Caco-2 (cell line): ENCODE measurements at regions not wholly inside any gene's neighbourhood (a gene's known extent, or its start where the extent isn't known, plus 50 kb on each side); places are given as distances from the start of the nearest gene placed in this dataset.

Experiments used
- BruUV-seq: library from RNA; stranded (reverse); fragments of 400-500 nt; replicated peaks from 2 replicates; lab custom pipeline; 2021; lab: Mats Ljungman, UMichigan
- CTCF ChIA-PET: fragments of 300-600 bp; sonication (Branson Sonifier 250); formaldehyde crosslinking; loops from one replicate; lab custom pipeline; 2022; ENCODE audit warnings: antibody characterized with exemption; lab: Charles Lee
- POLR2A ChIA-PET: fragments of 300-600 bp; sonication (Branson Sonifier 250); formaldehyde crosslinking; loops from one replicate; lab custom pipeline; 2022; ENCODE audit warnings: antibody characterized with exemption; lab: Charles Lee
- DNase-seq, 2 experiments: peaks; one replicate each; pipeline versions ENCODE4 v3.0.0 to v3.0.0-alpha.2; 2020 to 2022
- H3K27me3 ChIP-seq: replicated peaks from 2 replicates; pipeline ENCODE4 v1.6.0; 2011; ENCODE audit warnings: low read length; ENCODE audit not compliant: control insufficient read depth, insufficient read depth
- H3K36me3 ChIP-seq: 2 replicates; pipeline ENCODE4 v1.5.1; 2011; ENCODE audit warnings: low read length; ENCODE audit not compliant: control insufficient read depth, insufficient read depth
- H3K4me1 ChIP-seq: fragments of 250-450 bp; sonication (Bioruptor Pico); 2 replicates; pipeline ENCODE4 v1.5.1; 2020; ENCODE audit warnings: mild to moderate bottlenecking
- H3K4me3 ChIP-seq: 2 replicates; pipeline ENCODE4 v1.5.1; 2011; ENCODE audit warnings: low read depth, mild to moderate bottlenecking, control low read depth, low read length
- H3K9me3 ChIP-seq: fragments of 250-450 bp; sonication (Bioruptor Pico); 2 replicates; pipeline ENCODE4 v1.5.1; 2020; ENCODE audit warnings: mild to moderate bottlenecking, moderate library complexity
- H3K27ac Mint-ChIP-seq: one replicate; pipeline ENCODE4 v1.8.0; 2022; ENCODE audit warnings: mixed read lengths; ENCODE audit not compliant: unreplicated experiment
- H3K27me3 Mint-ChIP-seq: one replicate; pipeline ENCODE4 v1.8.0; 2022; ENCODE audit warnings: mixed read lengths; ENCODE audit not compliant: insufficient read depth, unreplicated experiment
- H3K36me3 Mint-ChIP-seq: one replicate; pipeline ENCODE4 v1.8.0; 2022; ENCODE audit warnings: mild to moderate bottlenecking, mixed read lengths; ENCODE audit not compliant: insufficient read depth, unreplicated experiment
- H3K4me1 Mint-ChIP-seq: one replicate; pipeline ENCODE4 v1.8.0; 2022; ENCODE audit warnings: low read depth, mixed read lengths; ENCODE audit not compliant: unreplicated experiment
- H3K4me3 Mint-ChIP-seq: one replicate; pipeline ENCODE4 v1.8.0; 2022; ENCODE audit warnings: mild to moderate bottlenecking, moderate library complexity, mixed read lengths; ENCODE audit not compliant: unreplicated experiment
- H3K9me3 Mint-ChIP-seq: one replicate; pipeline ENCODE4 v1.8.0; 2022; ENCODE audit warnings: mixed read lengths; ENCODE audit not compliant: unreplicated experiment
- intact Hi-C: fragments of 100-400 bp; cut with micrococcal nuclease; formaldehyde crosslinking; loops from one replicate; pipeline ENCODE4 v1.10.0; 2022; ENCODE audit not compliant: unreplicated experiment
- TF ChIP-seq, protein P1 (sequence below), 2 experiments: fragments of 200-600 bp in 1 of 2; IDR thresholded peaks; 1 replicate in 1 of 2; 2 replicates in 1 of 2; pipeline versions ENCODE4 v1.5.1 to v1.8.0; 2011 to 2022; ENCODE audit warnings: antibody characterized with exemption in 1 of 2, control low read depth in 1 of 2, inconsistent platforms in 1 of 2, low read depth in 1 of 2, low read length in 1 of 2, mild to moderate bottlenecking in 1 of 2, moderate library complexity in 1 of 2; ENCODE audit not compliant: insufficient read depth in 1 of 2, severe bottlenecking in 1 of 2, unreplicated experiment in 1 of 2

DNA sequence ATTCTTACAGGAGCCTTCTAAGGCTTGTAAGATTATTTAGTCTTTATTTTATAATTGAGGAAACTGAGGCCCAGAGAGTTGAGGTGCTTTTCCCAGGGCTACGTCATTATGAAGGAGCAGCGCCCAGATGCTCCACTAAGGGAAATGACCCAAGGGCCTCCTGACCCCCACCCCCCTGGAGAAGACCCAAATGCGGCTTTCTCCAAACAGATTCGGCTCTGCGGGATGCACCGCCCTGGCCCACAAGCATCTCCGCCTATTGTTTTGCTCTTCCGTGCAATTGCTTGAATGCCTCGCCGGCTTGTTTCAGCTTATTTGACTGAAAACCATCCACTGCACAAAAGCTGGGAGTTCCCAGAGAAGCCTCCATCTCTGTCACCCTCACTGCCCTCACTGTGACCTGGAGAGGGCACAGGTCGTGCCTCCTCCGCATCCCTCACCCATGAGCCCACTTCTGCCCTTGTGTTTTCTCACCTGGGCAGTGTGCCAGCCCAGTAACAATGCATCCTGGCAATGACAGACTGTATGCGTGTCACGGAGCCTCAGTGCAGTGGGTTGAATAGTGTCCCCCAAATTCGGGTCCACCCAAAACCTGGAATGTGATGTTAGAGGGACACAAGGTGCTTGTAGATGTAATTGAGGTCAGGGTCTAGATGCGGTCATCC is 790.2 kb downstream of the TBC1D22A start:
- no peaks in the 10 kb centered on the region for H3K4me1 Mint-ChIP-seq
- no peak overlapping the region for H3K4me3 Mint-ChIP-seq
- ChIA-PET CTCF (no interaction called here), POLR2A (no interaction called here)
- BruUV-seq, result no TSS peak
- Histone ChIP-seq H3K9me3 (no peaks in the 10 kb centered on the region), H3K27me3 (no peaks in the 10 kb centered on the region; the same call in 1 of the 2 replicates), H3K36me3 (no peaks in the 10 kb centered on the region), H3K4me3 (no peak overlapping the region), H3K4me1 (no peaks in the 10 kb centered on the region)
- no peak overlapping the region for H3K27ac Mint-ChIP-seq
- H3K36me3 Mint-ChIP-seq, result no peaks in the 10 kb centered on the region
- intact Hi-C loops, result no loop called here
- peaks cover 14% of the 10 kb centered on the region for H3K27me3 Mint-ChIP-seq
- peaks cover 9% of the 10 kb centered on the region for H3K9me3 Mint-ChIP-seq
- DNase-seq, result no peak
- TF ChIP-seq, protein P1, sequence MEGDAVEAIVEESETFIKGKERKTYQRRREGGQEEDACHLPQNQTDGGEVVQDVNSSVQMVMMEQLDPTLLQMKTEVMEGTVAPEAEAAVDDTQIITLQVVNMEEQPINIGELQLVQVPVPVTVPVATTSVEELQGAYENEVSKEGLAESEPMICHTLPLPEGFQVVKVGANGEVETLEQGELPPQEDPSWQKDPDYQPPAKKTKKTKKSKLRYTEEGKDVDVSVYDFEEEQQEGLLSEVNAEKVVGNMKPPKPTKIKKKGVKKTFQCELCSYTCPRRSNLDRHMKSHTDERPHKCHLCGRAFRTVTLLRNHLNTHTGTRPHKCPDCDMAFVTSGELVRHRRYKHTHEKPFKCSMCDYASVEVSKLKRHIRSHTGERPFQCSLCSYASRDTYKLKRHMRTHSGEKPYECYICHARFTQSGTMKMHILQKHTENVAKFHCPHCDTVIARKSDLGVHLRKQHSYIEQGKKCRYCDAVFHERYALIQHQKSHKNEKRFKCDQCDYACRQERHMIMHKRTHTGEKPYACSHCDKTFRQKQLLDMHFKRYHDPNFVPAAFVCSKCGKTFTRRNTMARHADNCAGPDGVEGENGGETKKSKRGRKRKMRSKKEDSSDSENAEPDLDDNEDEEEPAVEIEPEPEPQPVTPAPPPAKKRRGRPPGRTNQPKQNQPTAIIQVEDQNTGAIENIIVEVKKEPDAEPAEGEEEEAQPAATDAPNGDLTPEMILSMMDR (IDR thresholded peaks at IDR 0.05; ENCODE audit: insufficient read depth in 1 of 2, low read depth in 1 of 2, low read length in 1 of 2, severe bottlenecking in 1 of 2, unreplicated experiment in 1 of 2), result no peak

GRCh38 chr22:47552024-47552423 is 789.6 kb downstream of the TBC1D22A start:
- Histone ChIP-seq H3K36me3 (no peaks in the 10 kb centered on the region), H3K4me3 (no peak overlapping the region), H3K27me3 (no peaks in the 10 kb centered on the region; the same call in 1 of the 2 replicates), H3K9me3 (no peaks in the 10 kb centered on the region), H3K4me1 (no peaks in the 10 kb centered on the region)
- TF ChIP-seq, protein P1 (IDR thresholded peaks at IDR 0.05; ENCODE audit: insufficient read depth in 1 of 2, low read depth in 1 of 2, low read length in 1 of 2, severe bottlenecking in 1 of 2, unreplicated experiment in 1 of 2), result no peak
- intact Hi-C loops, result no loop called here
- Mint-ChIP-seq H3K9me3 (peaks cover 9% of the 10 kb centered on the region), H3K27me3 (peaks cover 16% of the 10 kb centered on the region), H3K4me3 (no peak overlapping the region), H3K27ac (no peak overlapping the region), H3K36me3 (peaks cover 5% of the 10 kb centered on the region), H3K4me1 (no peaks in the 10 kb centered on the region)
- no peak for DNase-seq
- ChIA-PET CTCF (no interaction called here), POLR2A (no interaction called here)
- no TSS peak for BruUV-seq

GRCh38 chr22:47551431-47551775 is 789.0 kb downstream of the TBC1D22A start:
- ChIA-PET POLR2A (no interaction called here), CTCF (no interaction called here)
- BruUV-seq, result no TSS peak
- Mint-ChIP-seq H3K36me3 (peaks cover 5% of the 10 kb centered on the region), H3K27ac (no peak overlapping the region), H3K4me1 (no peaks in the 10 kb centered on the region), H3K27me3 (peaks cover 18% of the 10 kb centered on the region), H3K9me3 (peaks cover 9% of the 10 kb centered on the region), H3K4me3 (no peak overlapping the region)
- Histone ChIP-seq H3K4me1 (no peaks in the 10 kb centered on the region), H3K4me3 (no peak overlapping the region), H3K36me3 (no peaks in the 10 kb centered on the region), H3K27me3 (no peaks in the 10 kb centered on the region; the same call in 1 of the 2 replicates), H3K9me3 (no peaks in the 10 kb centered on the region)
- intact Hi-C loops, result no loop called here
- DNase-seq, result no peak
- TF ChIP-seq, protein P1 (IDR thresholded peaks at IDR 0.05; ENCODE audit: insufficient read depth in 1 of 2, low read depth in 1 of 2, low read length in 1 of 2, severe bottlenecking in 1 of 2, unreplicated experiment in 1 of 2), result no peak
